ENCODE measurements at regions not wholly inside any gene's neighbourhood (a gene's known extent, or its start where the extent isn't known, plus 50 kb on each side); places are given as distances from the start of the nearest gene placed in this dataset.

- Mint-ChIP-seq H3K27me3 (ENCODE audit: insufficient read depth, unreplicated experiment) (no peaks in the 10 kb centered on the region), H3K4me1 (ENCODE audit: low read depth, unreplicated experiment) (no peaks in the 10 kb centered on the region)
These were observed 62.6 kb upstream of the ST6GAL2 start for GRCh38 chr2:106948540-106948939.

GRCh38 chr2:106953236-106953635, 67.3 kb upstream of the ST6GAL2 start:
- H3K4me3 ChIP-seq (ENCODE audit: low read depth, low read length), result no peak overlapping the region
- H3K27ac Mint-ChIP-seq (ENCODE audit: unreplicated experiment), result no peak overlapping the region

More at GRCh38 chr2:106948540-106948939, 62.6 kb upstream of the ST6GAL2 start:
- no peaks in the 10 kb centered on the region for H3K36me3 ChIP-seq (ENCODE audit: control insufficient read depth, insufficient read depth, low read length)
- TF ChIP-seq CTCF (IDR thresholded peaks at IDR 0.05; ENCODE audit: insufficient read depth in 1 of 2, low read depth in 1 of 2, low read length in 1 of 2, severe bottlenecking in 1 of 2, unreplicated experiment in 1 of 2), result no peak
- H3K4me3 Mint-ChIP-seq (ENCODE audit: unreplicated experiment), result no peak overlapping the region
- H3K9me3 ChIP-seq, result 0 out of 2 replicates have a peak, but pooled peaks cover 2% of the 10 kb centered on the region
- no peaks in the 10 kb centered on the region for H3K9me3 Mint-ChIP-seq (ENCODE audit: unreplicated experiment)
- no peaks in the 10 kb centered on the region for H3K36me3 Mint-ChIP-seq (ENCODE audit: insufficient read depth, unreplicated experiment)
- H3K4me1 ChIP-seq, result no peaks in the 10 kb centered on the region
- H3K27ac Mint-ChIP-seq (ENCODE audit: unreplicated experiment), result no peak overlapping the region
- DNase-seq, result no peak
- BruUV-seq (replicated peaks), result no TSS peak
- POLR2A ChIA-PET, result no interaction called here
- H3K27me3 ChIP-seq (replicated peaks; ENCODE audit: control insufficient read depth, insufficient read depth, low read length), result no peaks in the 10 kb centered on the region
- H3K4me3 ChIP-seq (ENCODE audit: low read depth, low read length), result no peak overlapping the region
- intact Hi-C loops (cut with micrococcal nuclease; ENCODE audit: unreplicated experiment), result no loop called here
- CTCF ChIA-PET, result no interaction called here

GRCh38 chr2:106953779-106954178, 67.8 kb upstream of the ST6GAL2 start:
- intact Hi-C loops (cut with micrococcal nuclease; ENCODE audit: unreplicated experiment), result no loop called here
- no peak overlapping the region for H3K4me3 Mint-ChIP-seq (ENCODE audit: unreplicated experiment)
- H3K9me3 ChIP-seq, result 0 out of 2 replicates have a peak, but pooled peaks cover 2% of the 10 kb centered on the region
- no peak for DNase-seq
- H3K27me3 ChIP-seq (replicated peaks; ENCODE audit: control insufficient read depth, insufficient read depth, low read length), result no peaks in the 10 kb centered on the region
- BruUV-seq (replicated peaks), result no TSS peak
- ChIA-PET POLR2A (no interaction called here), CTCF (no interaction called here)
- TF ChIP-seq CTCF (IDR thresholded peaks at IDR 0.05; ENCODE audit: insufficient read depth in 1 of 2, low read depth in 1 of 2, low read length in 1 of 2, severe bottlenecking in 1 of 2, unreplicated experiment in 1 of 2), result no peak
- no peak overlapping the region for H3K27ac Mint-ChIP-seq (ENCODE audit: unreplicated experiment)
- H3K4me3 ChIP-seq (ENCODE audit: low read depth, low read length), result no peak overlapping the region
- H3K36me3 ChIP-seq (ENCODE audit: control insufficient read depth, insufficient read depth, low read length), result no peaks in the 10 kb centered on the region
- H3K27me3 Mint-ChIP-seq (ENCODE audit: insufficient read depth, unreplicated experiment), result peaks cover 2% of the 10 kb centered on the region
- H3K9me3 Mint-ChIP-seq (ENCODE audit: unreplicated experiment), result no peaks in the 10 kb centered on the region
- H3K36me3 Mint-ChIP-seq (ENCODE audit: insufficient read depth, unreplicated experiment), result no peaks in the 10 kb centered on the region
- no peaks in the 10 kb centered on the region for H3K4me1 Mint-ChIP-seq (ENCODE audit: low read depth, unreplicated experiment)
- no peaks in the 10 kb centered on the region for H3K4me1 ChIP-seq

More at GRCh38 chr2:106953236-106953635, 67.3 kb upstream of the ST6GAL2 start:
- ChIA-PET POLR2A (no interaction called here), CTCF (no interaction called here)
- DNase-seq, result no peak
- BruUV-seq (replicated peaks), result no TSS peak
- Histone ChIP-seq H3K27me3 (replicated peaks; ENCODE audit: control insufficient read depth, insufficient read depth, low read length) (no peaks in the 10 kb centered on the region), H3K9me3 (0 out of 2 replicates have a peak, but pooled peaks cover 2% of the 10 kb centered on the region), H3K4me1 (no peaks in the 10 kb centered on the region), H3K36me3 (ENCODE audit: control insufficient read depth, insufficient read depth, low read length) (no peaks in the 10 kb centered on the region)
- peaks cover 2% of the 10 kb centered on the region for H3K27me3 Mint-ChIP-seq (ENCODE audit: insufficient read depth, unreplicated experiment)
- TF ChIP-seq CTCF (IDR thresholded peaks at IDR 0.05; ENCODE audit: insufficient read depth in 1 of 2, low read depth in 1 of 2, low read length in 1 of 2, severe bottlenecking in 1 of 2, unreplicated experiment in 1 of 2), result no peak
- intact Hi-C loops (cut with micrococcal nuclease; ENCODE audit: unreplicated experiment), result no loop called here
- no peaks in the 10 kb centered on the region for H3K9me3 Mint-ChIP-seq (ENCODE audit: unreplicated experiment)
- no peaks in the 10 kb centered on the region for H3K36me3 Mint-ChIP-seq (ENCODE audit: insufficient read depth, unreplicated experiment)
- H3K4me3 Mint-ChIP-seq (ENCODE audit: unreplicated experiment), result no peak overlapping the region
- H3K4me1 Mint-ChIP-seq (ENCODE audit: low read depth, unreplicated experiment), result no peaks in the 10 kb centered on the region
